Activated CD4-positive, alpha-beta memory T cell treated with anti-CD3 and anti-CD28 coated beads for 36 hours (primary cell): ENCODE measurements at regions not wholly inside any gene's neighbourhood (a gene's known extent, or its start where the extent isn't known, plus 50 kb on each side); places are given as distances from the start of the nearest gene placed in this dataset.

Experiments used
- CTCF ChIA-PET: fragments of 350-600 bp; sonication (Branson Sonifier 250); formaldehyde crosslinking; loops from one replicate; lab custom pipeline; 2021; ENCODE audit warnings: antibody characterized with exemption, inconsistent platforms; lab: Charles Lee
- POLR2A ChIA-PET: fragments of 350-600 bp; sonication (Branson Sonifier 250); formaldehyde crosslinking; loops from one replicate; lab custom pipeline; 2021; ENCODE audit warnings: antibody characterized with exemption; lab: Charles Lee
- DNase-seq: peaks from one replicate; pipeline ENCODE4 v3.0.0-alpha.2; 2020
- H3K27ac Mint-ChIP-seq: one replicate; pipeline ENCODE4 v1.8.0; 2021; ENCODE audit warnings: mixed read lengths
- H3K27me3 Mint-ChIP-seq: one replicate; pipeline ENCODE4 v1.8.0; 2021; ENCODE audit warnings: mixed read lengths
- H3K36me3 Mint-ChIP-seq: one replicate; pipeline ENCODE4 v1.8.0; 2021; ENCODE audit warnings: mixed read lengths
- H3K4me1 Mint-ChIP-seq: one replicate; pipeline ENCODE4 v1.8.0; 2021; ENCODE audit warnings: low read depth, mixed read lengths
- H3K4me3 Mint-ChIP-seq: one replicate; pipeline ENCODE4 v1.8.0; 2021; ENCODE audit warnings: mild to moderate bottlenecking, mixed read lengths
- H3K9me3 Mint-ChIP-seq: one replicate; pipeline ENCODE4 v1.8.0; 2021; ENCODE audit warnings: mixed read lengths
- intact Hi-C: fragments of 100-400 bp; cut with micrococcal nuclease; formaldehyde crosslinking; loops from one replicate; pipeline ENCODE4 v1.15.1; 2023

DNA sequence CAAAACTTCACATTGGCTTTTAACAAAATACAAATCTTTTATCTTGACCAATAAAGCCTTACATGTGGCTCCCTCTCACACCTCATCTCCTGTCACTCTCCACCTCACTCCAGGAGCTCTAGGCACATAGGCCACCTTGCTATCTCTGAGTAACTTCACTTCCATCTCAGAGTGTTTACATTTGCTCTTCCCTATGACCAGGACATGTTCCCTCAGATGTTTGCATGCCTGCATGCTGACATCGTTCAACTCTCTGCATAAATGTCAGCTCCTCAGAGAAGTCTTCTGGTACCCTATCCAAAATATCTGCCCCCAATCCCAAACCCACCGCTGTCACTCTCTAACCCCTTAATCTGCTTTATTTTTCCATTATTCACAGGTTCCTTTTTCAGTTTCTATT, 110.9 kb downstream of the TOMM20 start:
- H3K27ac Mint-ChIP-seq: peak overlapping the region; percentile 66

DNA sequence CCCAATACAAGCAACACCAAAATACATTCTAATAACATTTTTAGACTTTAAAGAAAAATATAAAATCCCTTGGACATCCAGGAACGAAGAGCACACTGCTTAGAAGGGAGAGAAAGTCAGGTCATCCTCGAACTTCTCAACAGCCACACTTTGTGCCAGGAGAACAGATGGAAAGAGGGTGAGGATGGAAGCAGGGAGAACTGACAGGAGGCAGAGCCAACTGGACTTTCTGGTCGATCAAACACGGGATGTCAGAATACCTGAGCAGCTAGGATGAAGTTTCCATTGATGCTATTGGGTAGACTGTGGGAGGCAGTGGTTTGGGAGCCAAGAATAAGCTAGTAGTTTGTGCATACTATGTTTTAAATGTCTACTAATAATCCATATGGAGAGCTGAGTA, 111.4 kb downstream of the TOMM20 start:
- ChIA-PET CTCF (interaction anchor here (1.2 to 1.5 kb wide), 2 partner anchors 66 to 67 kb away, joined by 6 to 7 read pairs; no protein-coding TSS in a partner anchor), POLR2A (interaction anchor here (0.9 to 3.3 kb wide), 3 partner anchors 18 to 58 kb away, joined by 3 to 23 read pairs (median 20); no protein-coding TSS in a partner anchor)
- no peak for DNase-seq
- H3K27me3 Mint-ChIP-seq: no peaks in the 10 kb centered on the region
- H3K4me1 Mint-ChIP-seq: peaks cover 76% of the 10 kb centered on the region
- H3K36me3 Mint-ChIP-seq: peaks cover 8% of the 10 kb centered on the region
- peak overlapping the region; percentile 66 for H3K27ac Mint-ChIP-seq
- H3K9me3 Mint-ChIP-seq: peaks cover 5% of the 10 kb centered on the region
- H3K4me3 Mint-ChIP-seq: no peak overlapping the region
- intact Hi-C loops: no loop called here

More for the DNA sequence above, 110.9 kb downstream of the TOMM20 start:
- intact Hi-C loops: no loop called here
- Mint-ChIP-seq H3K27me3 (no peaks in the 10 kb centered on the region), H3K4me3 (peak overlapping the region; percentile 7), H3K36me3 (peaks cover 8% of the 10 kb centered on the region), H3K4me1 (peaks cover 76% of the 10 kb centered on the region), H3K9me3 (peaks cover 5% of the 10 kb centered on the region)
- ChIA-PET POLR2A (interaction anchor here (0.7 to 3.3 kb wide), 3 partner anchors 17 to 58 kb away, joined by 3 to 23 read pairs (median 3); no protein-coding TSS in a partner anchor), CTCF (interaction anchor here (1.2 kb wide), 1 partner anchor 66 kb away, joined by 7 read pairs; no protein-coding TSS in a partner anchor)
- DNase-seq: no peak

DNA sequence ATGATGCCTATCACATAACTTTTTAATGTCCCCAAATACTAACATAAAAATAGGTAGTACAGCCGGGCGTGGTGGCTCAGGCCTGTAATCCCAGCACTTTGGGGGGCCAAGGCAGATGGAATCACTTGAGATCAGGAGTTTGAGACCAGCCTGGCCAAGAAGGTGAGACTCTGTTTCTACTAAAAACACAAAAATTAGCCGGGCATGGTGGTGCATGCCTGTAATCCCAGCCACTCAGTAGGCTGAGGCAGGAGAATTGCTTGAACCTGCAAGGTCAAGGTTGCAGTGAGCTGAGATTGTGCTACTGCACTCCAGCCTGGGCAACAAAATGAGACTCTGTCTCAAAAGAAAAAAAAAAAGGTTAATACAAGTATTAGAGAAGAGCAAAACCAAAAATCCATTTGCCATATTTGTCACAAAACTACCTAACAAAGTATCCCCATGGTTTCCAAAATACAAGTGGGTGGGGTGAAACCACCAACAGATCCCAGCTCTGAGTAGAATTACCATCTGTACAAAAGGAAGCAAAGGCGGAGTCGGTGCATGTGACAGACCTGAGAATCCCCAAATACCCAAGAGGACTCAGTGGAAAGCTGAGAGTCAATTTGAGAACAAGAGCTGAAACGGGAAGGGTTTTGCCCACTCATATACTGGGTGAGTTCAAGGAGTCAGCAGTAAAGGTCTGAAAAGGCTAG, 113.2 kb downstream of the TOMM20 start:
- ChIA-PET POLR2A (interaction anchor here (0.9 to 3.3 kb wide), 15 partner anchors 10 to 403 kb away, joined by 3 to 23 read pairs (median 6); no protein-coding TSS in a partner anchor), CTCF (interaction anchor here (0.7 to 1.6 kb wide), 6 partner anchors 32 to 516 kb away, joined by 3 to 6 read pairs (median 4); no protein-coding TSS in a partner anchor)
- Mint-ChIP-seq H3K27ac (peak overlapping the region; percentile 94), H3K9me3 (peaks cover 5% of the 10 kb centered on the region), H3K36me3 (peaks cover 15% of the 10 kb centered on the region), H3K27me3 (no peaks in the 10 kb centered on the region), H3K4me1 (peaks cover 93% of the 10 kb centered on the region), H3K4me3 (no peak overlapping the region)
- intact Hi-C loops: loop anchor here (1.0 kb wide), 9 partner anchors 33 to 514 kb away; no protein-coding TSS in a partner anchor
- DNase-seq: peak; percentile 84

DNA sequence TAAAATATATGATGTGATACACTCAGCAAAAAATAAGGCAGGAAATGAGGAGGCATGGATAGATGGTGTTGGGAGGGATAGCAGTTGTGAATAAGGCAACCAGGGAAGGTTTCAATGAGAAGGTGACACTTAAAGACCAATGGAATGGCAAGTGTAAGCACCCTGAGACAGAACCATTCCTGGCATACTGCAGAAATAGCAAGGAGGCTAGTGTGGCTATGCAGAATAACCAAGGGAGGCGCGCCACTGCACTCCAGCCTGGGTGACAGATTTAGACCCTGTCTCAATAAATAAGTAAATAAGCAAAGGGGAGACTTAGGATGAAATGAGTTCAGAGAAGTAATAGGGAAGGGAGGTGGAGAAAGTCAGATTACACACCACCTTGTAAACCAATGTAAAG, 113.9 kb downstream of the TOMM20 start:
- Mint-ChIP-seq H3K36me3 (peaks cover 16% of the 10 kb centered on the region), H3K27ac (peak overlapping the region; percentile 94), H3K27me3 (no peaks in the 10 kb centered on the region), H3K4me3 (no peak overlapping the region), H3K4me1 (peaks cover 93% of the 10 kb centered on the region), H3K9me3 (peaks cover 5% of the 10 kb centered on the region)
- CTCF ChIA-PET: interaction anchor here (1.2 to 1.6 kb wide), 2 partner anchors 33 to 515 kb away, joined by 4 to 5 read pairs; no protein-coding TSS in a partner anchor
- no peak for DNase-seq
- POLR2A ChIA-PET: interaction anchor here (1.6 to 3.3 kb wide), 3 partner anchors 35 to 170 kb away, joined by 7 to 23 read pairs (median 17); no protein-coding TSS in a partner anchor
- intact Hi-C loops: loop anchor here (1.0 kb wide), 9 partner anchors 34 to 513 kb away; no protein-coding TSS in a partner anchor

DNA sequence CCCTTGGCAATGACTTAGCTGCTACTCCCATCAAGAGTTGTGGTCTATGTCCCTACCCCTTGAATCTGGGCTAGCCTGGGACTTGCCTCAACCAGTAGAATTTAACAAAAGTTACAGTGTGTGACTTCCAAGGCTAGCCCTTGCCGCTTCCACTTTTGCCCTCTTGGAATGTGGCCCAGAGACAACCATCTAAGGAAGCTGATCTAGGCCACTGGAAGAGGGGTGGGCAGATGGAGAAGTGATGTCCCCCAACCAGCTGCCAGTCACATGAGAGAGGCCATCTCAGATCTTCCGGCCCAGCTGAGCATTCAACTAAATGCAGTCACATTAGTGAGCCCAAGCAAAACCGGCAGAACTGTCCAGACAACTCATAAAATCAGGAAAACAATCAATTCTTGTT, 115.1 kb downstream of the TOMM20 start:
- Mint-ChIP-seq H3K4me3 (no peak overlapping the region), H3K36me3 (peaks cover 26% of the 10 kb centered on the region), H3K27me3 (peaks cover 1% of the 10 kb centered on the region), H3K4me1 (peaks cover 93% of the 10 kb centered on the region), H3K27ac (peak overlapping the region; percentile 97), H3K9me3 (peaks cover 5% of the 10 kb centered on the region)
- no peak for DNase-seq
- CTCF ChIA-PET: interaction anchor here (1.2 kb wide), 1 partner anchor 24 kb away, joined by 3 read pairs; no protein-coding TSS in a partner anchor
- POLR2A ChIA-PET: interaction anchor here (0.7 to 2.7 kb wide), 2 partner anchors 34 to 66 kb away, joined by 3 to 12 read pairs; no protein-coding TSS in a partner anchor
- intact Hi-C loops: loop anchor here (2.0 kb wide), 1 partner anchor 241 kb away; no protein-coding TSS in a partner anchor

DNA sequence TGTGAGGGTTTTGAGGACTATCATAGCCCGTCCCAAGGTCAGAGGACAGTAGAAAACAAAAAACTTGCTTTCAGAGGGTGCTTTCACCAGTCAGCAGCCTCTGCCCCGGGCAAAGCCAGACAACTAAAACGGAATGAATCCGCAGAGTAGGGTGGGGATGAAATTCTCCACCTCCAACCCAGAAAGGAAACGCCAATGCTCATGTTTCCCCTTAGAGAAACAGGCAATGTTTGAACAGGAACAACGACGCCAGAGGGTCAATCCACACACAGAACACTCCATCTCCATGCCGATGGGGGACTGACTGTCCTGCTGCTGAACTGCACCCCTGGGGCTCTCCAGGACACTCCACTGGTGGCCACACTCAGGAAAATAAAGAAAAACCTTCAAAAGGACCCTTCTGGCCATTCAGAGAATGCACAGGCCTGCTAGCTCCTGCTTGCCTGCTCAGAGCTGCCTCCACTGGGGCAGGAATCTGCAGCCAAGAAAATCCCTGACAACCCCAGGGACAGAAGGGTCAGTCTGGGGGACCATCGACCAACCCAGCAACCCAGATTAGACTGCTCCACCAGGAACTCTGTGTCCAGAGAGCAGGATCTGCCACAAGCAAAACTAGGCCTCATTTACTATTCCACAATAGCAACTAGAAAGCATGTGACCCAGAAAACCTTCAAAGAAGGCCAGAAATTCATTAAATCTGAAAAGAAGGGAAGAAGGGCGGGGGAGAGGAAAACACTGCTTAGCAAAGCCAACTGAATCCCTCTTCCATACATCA, 116.0 kb downstream of the TOMM20 start:
- peaks cover 2% of the 10 kb centered on the region for H3K27me3 Mint-ChIP-seq
- CTCF ChIA-PET: interaction anchor here (0.8 to 3.4 kb wide), 14 partner anchors 23 to 415 kb away, joined by 3 to 15 read pairs (median 4); no protein-coding TSS in a partner anchor
- H3K4me3 Mint-ChIP-seq: peak overlapping the region; percentile 56
- H3K36me3 Mint-ChIP-seq: peaks cover 25% of the 10 kb centered on the region
- H3K9me3 Mint-ChIP-seq: peaks cover 9% of the 10 kb centered on the region
- intact Hi-C loops: loop anchor here (2.0 kb wide), 1 partner anchor 240 kb away; no protein-coding TSS in a partner anchor
- POLR2A ChIA-PET: interaction anchor here (0.5 to 2.7 kb wide), 25 partner anchors 12 to 534 kb away, joined by 3 to 42 read pairs (median 8); partner anchors contain the start of genes B3GALNT2, IRF2BP2 and TARBP1
- H3K4me1 Mint-ChIP-seq: peaks cover 92% of the 10 kb centered on the region
- peak overlapping the region; percentile 97 for H3K27ac Mint-ChIP-seq
- DNase-seq: no peak

DNA sequence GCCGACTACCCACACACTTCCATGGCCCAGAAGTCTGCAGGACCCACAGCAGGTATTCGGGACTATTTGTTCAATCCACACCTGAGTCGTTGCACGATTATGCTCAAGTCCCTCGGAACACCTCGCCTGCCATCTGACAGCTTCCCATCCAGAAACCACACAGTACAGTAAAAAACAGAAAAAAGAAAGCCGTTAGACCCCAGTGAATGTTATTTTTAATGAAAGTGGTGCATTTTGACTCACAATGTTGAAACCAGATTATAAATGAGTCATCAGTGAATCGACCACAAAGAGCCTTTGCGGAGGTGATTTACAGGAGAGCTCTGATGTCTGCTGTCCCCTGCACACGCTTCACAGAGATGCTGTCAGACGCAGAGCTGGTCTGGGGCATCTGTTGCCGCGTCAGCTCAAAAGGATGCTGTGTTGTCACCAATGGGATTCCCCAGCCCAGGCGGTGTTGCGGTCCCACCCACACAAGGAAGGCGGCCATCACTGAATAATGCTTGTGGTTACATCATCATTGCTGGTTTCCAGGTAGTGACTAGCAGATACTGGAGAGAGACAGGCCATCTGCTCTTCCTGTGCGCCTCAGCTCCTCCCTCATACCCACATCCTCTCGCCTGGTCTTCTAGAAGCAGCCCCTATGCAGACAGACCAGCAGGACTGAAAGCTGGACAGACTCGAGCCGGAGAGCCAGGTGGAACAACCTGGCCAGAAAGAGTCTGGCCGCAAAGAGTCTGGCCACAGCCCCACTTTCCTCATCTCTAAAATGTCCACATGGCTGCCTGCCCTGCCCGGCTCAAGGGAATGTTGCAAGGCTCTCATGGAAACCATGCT, 116.8 kb downstream of the TOMM20 start:
- peak; percentile 99 for DNase-seq
- peaks cover 12% of the 10 kb centered on the region for H3K9me3 Mint-ChIP-seq
- peaks cover 90% of the 10 kb centered on the region for H3K4me1 Mint-ChIP-seq
- peaks cover 30% of the 10 kb centered on the region for H3K36me3 Mint-ChIP-seq
- intact Hi-C loops: loop anchor here (1.0 to 2.0 kb wide), 16 partner anchors 23 to 512 kb away; partner anchors contain the start of genes ARID4B and GGPS1
- H3K27ac Mint-ChIP-seq: peak overlapping the region; percentile 97
- POLR2A ChIA-PET: interaction anchor here (0.5 to 2.7 kb wide), 36 partner anchors 13 to 533 kb away, joined by 3 to 42 read pairs (median 5); partner anchors contain the start of genes B3GALNT2, IRF2BP2 and TARBP1
- H3K27me3 Mint-ChIP-seq: peaks cover 2% of the 10 kb centered on the region
- CTCF ChIA-PET: interaction anchor here (0.8 to 3.4 kb wide), 21 partner anchors 23 to 516 kb away, joined by 3 to 15 read pairs (median 4); no protein-coding TSS in a partner anchor
- peak overlapping the region; percentile 56 for H3K4me3 Mint-ChIP-seq

DNA sequence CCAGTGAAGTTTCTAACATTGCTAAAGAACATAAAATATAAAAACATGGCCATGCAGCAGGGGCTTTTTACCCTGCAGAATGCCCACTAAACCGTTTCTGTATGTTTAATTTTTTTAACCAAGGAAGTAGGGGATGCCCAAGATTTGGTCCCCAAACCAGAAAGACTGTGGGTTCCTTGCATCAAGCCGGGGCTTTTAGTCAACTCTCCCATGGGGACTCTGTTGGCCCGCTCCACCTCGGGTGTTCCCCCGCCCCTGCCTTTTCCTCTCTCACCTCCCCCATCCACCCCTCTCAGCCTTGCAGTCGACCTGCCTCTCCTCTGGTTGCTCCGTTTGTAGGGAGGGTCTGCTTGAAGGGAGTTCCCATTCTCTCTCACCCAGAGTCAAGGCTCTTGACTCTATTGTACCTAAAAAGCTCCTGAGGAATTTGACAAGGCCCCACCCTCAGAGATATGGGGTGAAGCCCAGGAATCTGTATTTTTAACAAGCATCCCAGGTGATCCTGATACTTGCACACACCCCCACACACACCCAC, 117.5 kb downstream of the TOMM20 start:
- Mint-ChIP-seq H3K4me1 (peaks cover 93% of the 10 kb centered on the region), H3K36me3 (peaks cover 30% of the 10 kb centered on the region), H3K4me3 (peak overlapping the region; percentile 56), H3K9me3 (peaks cover 16% of the 10 kb centered on the region), H3K27ac (peak overlapping the region; percentile 97), H3K27me3 (peaks cover 2% of the 10 kb centered on the region)
- POLR2A ChIA-PET: interaction anchor here (0.6 to 2.7 kb wide), 33 partner anchors 13 to 533 kb away, joined by 3 to 42 read pairs (median 6); partner anchors contain the start of genes B3GALNT2, IRF2BP2 and TARBP1
- intact Hi-C loops: loop anchor here (1.0 to 2.0 kb wide), 15 partner anchors 22 to 511 kb away; partner anchors contain the start of genes ARID4B and GGPS1
- DNase-seq: peak; percentile 89
- CTCF ChIA-PET: interaction anchor here (0.8 to 3.4 kb wide), 16 partner anchors 23 to 516 kb away, joined by 3 to 15 read pairs (median 4); no protein-coding TSS in a partner anchor

DNA sequence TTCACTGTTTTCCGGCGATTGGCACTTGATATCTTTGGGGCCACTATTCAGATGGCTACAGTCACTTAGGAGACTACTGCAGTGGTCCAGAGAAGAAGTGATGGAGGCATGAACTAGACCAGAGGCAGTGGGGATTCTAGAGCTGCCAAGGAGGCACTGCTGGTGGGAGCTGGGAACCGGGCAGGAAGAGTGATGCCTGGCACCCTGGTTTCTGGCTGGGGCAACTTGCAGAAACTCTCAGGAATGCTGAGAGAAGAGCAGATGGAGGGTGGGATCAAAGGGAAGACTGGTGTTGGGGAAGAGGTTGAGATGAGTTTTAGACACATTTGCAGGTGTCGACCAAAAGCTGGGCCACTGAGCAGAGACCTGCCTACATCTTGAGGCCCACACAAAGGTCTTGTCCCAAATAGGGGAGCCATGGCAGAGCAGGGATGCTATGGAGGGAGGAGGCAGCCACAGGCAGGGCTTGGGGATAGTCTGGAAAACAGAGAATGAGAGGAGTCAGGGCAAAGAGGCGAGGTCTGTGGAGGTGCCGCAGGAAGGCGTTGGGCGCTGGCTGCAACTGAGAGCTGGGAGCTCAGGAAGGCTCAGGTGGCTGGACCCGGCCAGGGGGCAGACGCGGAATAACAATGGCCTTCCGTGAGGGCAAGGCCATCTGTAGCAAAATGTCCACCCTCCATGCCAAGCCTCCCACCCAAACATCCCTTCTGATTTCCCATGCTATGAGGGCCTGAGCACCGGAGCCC, 118.9 kb downstream of the TOMM20 start:
- intact Hi-C loops: loop anchor here (2.0 kb wide), 3 partner anchors 127 to 407 kb away; partner anchors contain the start of genes ARID4B and GGPS1

More for the DNA sequence above, 118.9 kb downstream of the TOMM20 start:
- Mint-ChIP-seq H3K9me3 (peaks cover 16% of the 10 kb centered on the region), H3K4me3 (peak overlapping the region; percentile 21), H3K36me3 (peaks cover 30% of the 10 kb centered on the region), H3K27me3 (peaks cover 2% of the 10 kb centered on the region), H3K4me1 (peaks cover 88% of the 10 kb centered on the region), H3K27ac (peak overlapping the region; percentile 97)
- POLR2A ChIA-PET: interaction anchor here (0.9 kb wide), 1 partner anchor 286 kb away, joined by 3 read pairs; no protein-coding TSS in a partner anchor
- CTCF ChIA-PET: interaction anchor here (3.4 kb wide), 1 partner anchor 30 kb away, joined by 15 read pairs; no protein-coding TSS in a partner anchor
- no peak for DNase-seq
